GM12873 (cell line): ENCODE measurements at regions not wholly inside any gene's neighbourhood (a gene's known extent, or its start where the extent isn't known, plus 50 kb on each side); places are given as distances from the start of the nearest gene placed in this dataset.

Experiments
- TF ChIP-seq, protein P1 (sequence below): IDR thresholded peaks from 2 replicates; pipeline ENCODE4 v1.5.1; 2012; ENCODE audit warnings: low read depth, mild to moderate bottlenecking, moderate library complexity, low read length, control low read depth; ENCODE audit not compliant: insufficient read depth; ENCODE audit errors: missing control alignments

DNA sequence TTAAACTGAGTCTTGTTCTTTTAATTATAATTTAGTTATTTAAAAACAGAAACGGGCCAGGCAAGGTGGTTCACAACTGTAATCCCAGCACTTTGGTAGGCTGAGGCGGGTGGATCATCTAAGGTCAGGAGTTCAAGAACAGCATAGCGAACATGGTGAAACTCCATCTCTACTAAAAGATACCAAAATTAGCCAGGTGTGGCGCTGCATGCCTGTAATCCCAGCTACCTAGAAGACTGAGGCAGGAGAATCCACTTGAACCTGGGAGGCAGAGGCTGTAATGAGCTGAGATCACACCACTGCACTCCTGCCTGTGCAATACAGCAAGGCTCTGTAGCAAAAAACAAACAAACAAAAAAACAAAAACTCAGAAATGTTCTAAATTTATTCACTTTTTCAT lies 852.9 kb downstream of the TECRL start:
- TF ChIP-seq, protein P1, sequence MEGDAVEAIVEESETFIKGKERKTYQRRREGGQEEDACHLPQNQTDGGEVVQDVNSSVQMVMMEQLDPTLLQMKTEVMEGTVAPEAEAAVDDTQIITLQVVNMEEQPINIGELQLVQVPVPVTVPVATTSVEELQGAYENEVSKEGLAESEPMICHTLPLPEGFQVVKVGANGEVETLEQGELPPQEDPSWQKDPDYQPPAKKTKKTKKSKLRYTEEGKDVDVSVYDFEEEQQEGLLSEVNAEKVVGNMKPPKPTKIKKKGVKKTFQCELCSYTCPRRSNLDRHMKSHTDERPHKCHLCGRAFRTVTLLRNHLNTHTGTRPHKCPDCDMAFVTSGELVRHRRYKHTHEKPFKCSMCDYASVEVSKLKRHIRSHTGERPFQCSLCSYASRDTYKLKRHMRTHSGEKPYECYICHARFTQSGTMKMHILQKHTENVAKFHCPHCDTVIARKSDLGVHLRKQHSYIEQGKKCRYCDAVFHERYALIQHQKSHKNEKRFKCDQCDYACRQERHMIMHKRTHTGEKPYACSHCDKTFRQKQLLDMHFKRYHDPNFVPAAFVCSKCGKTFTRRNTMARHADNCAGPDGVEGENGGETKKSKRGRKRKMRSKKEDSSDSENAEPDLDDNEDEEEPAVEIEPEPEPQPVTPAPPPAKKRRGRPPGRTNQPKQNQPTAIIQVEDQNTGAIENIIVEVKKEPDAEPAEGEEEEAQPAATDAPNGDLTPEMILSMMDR, result peak; percentile 19

DNA sequence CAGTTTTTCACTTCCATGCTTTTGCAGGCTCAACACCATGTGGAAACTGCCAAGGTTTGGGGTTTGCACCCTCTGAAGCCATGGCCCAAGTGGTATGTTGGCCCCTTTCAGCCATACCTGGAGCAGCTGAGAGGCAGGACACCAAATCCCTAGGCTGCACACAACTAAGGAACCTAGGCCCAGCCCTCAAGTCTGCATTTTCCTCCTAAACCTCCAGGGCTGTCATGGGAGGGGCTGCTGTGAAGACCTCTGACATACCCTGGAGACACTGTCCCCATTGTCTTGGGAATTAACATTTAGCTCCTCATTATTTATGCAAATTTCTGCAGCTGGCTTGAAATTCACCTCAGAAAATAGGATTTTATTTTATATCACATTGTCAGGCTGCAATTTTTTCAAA lies 856.1 kb downstream of the TECRL start:
- TF ChIP-seq, protein P1, result no peak

DNA sequence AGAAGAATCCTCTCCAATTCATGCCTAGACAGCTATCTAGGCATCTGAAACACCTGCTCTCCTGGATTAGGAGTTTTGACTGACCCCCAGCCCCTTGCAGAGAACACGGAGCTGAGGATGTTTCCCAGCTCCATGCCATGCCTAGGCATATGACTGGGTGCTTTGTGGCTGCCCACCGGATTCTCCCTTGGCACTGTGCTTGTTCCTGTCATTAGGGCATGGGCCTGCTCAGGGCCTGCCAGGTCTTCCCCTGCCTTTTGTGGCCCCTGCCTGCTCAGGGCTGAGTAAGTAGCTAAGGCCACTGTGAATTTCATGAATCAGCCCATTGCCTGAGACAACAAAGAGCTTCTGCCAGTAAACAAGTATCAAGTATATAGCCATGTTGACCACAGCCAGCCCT lies 867.4 kb downstream of the TECRL start:
- TF ChIP-seq, protein P1, result no peak

DNA sequence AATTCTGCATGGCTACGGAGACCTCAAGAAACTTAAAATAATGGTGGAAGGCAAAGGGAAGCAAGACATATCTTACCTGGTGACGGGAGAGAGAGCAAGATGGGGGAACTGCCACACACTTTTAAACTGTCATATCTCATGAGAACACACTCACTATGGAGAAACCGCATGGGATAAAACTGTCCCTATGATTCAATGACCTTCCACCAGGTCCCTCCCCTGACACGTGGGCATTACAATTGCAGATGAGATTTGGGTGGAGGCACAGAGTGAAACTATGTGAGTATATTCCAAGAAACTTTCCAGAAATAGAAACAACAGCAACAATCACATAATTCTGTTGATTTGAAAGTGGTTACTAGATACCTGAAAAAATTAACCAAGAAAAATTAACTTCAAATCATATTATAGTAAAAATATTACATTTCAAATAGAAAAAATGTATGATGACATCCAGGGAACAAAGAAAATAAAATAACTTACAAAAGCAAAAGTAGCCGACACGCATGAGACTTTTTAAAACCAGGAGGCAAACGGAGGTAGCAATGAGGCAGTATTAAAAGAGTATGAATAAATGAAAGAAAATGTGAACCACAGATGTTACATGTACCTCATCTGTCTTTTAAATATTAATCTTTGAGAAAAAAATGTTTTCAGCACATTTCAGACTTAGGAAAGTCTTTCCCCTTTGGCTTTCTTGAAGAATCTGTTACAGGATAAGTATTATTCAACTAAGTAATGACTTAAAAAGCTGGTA lies 879.5 kb downstream of the TECRL start:
- TF ChIP-seq, protein P1, result no peak

DNA sequence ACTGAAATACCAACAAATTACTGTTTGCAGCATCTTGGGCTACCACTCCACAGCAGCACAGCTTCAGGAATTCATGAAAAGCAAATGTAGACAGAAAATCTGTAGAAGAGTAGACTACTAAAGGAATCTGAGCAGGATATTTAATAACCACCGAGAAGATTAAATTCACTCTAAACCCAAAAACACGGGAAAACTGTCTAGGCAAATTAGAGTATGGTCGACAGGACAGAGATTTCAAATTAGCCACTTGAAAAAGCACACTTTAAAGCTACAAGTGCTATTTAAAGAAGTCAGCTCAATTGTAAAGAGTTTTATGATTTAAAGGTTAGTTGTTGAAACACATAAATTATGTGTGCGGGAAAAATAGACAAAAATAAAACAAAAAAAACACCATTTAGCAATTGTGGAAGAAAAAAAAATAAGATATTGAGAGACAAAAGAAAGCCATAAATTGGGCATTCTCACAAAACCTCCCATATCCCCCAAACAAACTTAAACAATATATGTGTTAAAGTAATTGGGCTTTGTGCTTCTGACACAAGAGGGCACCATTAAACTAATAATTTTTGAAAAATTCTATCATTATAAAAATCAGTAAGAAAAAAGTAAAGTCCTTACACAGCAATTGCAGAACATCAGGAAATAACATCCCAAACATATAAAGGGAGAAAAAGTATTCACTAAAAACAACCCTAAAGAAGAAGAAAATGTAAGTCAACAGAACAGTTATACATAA lies 880.8 kb downstream of the TECRL start:
- TF ChIP-seq, protein P1, result no peak

DNA sequence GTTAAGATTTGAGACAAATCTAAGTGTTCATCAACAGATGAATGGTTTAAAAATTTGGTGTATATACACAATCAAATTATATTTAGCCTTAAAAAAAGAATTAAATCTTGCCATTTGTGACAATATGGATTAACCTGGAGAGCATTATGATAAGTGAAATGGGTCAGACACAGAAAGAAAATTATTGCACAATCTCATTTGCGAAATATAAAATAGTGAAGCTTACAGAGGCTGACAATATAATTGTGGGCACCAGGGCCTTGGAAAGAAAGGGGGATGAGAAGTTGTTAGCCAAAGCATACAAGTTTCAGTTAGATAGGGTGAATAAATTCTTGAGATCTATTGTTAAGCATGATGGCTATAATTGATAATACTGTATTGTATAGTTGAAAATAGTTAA lies 883.0 kb downstream of the TECRL start:
- TF ChIP-seq, protein P1, result no peak

DNA sequence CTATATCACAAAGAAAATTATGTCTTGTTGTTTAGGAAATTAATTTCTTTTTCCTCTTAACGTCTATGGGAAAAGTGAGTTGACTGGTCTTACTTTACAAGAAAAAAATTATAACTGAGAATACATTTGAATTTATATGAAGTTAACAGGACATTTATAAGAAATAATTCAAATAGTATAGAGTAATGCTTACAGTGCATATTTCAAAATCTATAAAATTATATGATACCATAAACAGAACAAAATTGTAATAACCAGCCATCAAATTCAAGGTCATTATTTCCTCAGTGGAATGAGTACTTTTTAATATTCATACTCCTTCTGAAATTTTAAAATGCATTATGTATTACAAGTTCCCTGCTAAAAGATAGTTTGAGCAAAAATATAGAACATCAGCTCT lies 884.5 kb downstream of the TECRL start:
- TF ChIP-seq, protein P1, result no peak
